IMR-90 (cell line): ENCODE measurements at regions not wholly inside any gene's neighbourhood (a gene's known extent, or its start where the extent isn't known, plus 50 kb on each side); places are given as distances from the start of the nearest gene placed in this dataset.

ENCODE experiments used
- FOS ChIP-seq: fragments of 150-350 bp; IDR thresholded peaks from 2 replicates; pipeline ENCODE4 v1.6.1; 2016; ENCODE audit warnings: low read depth, low read length
- MAFK ChIP-seq: IDR thresholded peaks from 2 replicates; pipeline ENCODE4 v1.6.1; 2012; ENCODE audit warnings: low read depth, low read length, improper control_type of control experiment
- TF ChIP-seq, protein P1 (sequence below): conservative IDR thresholded peaks from 2 replicates; pipeline ENCODE4 v1.5.1; 2012; ENCODE audit warnings: mild to moderate bottlenecking, low read depth, low read length, improper control_type of control experiment
- TF ChIP-seq, protein P2 (sequence below): fragments of 150-350 bp; IDR thresholded peaks from 2 replicates; pipeline ENCODE4 v1.6.1; 2017; ENCODE audit warnings: mild to moderate bottlenecking, antibody characterized with exemption, low read length, low read depth

DNA sequence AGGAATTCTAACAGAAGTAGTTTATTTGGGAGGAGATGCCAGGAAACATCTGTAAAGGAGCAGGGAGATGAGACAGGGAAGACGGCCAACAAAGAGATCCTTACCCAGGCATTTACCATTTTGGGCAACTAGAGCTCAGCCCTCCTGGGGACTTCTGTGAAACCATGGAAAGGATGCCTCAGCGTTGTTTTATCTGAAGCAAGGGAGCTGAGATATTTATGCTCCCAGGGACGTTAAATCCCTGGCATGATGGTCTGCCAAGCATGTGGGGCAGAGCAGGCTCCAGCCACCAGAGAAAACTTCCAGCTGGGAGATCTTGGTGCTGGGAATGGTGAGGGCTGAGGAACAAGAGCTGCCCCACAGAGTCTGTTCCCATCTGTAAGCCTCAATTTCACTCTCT, 114.8 kb upstream of the FOXF1 start:
- TF ChIP-seq, protein P1, sequence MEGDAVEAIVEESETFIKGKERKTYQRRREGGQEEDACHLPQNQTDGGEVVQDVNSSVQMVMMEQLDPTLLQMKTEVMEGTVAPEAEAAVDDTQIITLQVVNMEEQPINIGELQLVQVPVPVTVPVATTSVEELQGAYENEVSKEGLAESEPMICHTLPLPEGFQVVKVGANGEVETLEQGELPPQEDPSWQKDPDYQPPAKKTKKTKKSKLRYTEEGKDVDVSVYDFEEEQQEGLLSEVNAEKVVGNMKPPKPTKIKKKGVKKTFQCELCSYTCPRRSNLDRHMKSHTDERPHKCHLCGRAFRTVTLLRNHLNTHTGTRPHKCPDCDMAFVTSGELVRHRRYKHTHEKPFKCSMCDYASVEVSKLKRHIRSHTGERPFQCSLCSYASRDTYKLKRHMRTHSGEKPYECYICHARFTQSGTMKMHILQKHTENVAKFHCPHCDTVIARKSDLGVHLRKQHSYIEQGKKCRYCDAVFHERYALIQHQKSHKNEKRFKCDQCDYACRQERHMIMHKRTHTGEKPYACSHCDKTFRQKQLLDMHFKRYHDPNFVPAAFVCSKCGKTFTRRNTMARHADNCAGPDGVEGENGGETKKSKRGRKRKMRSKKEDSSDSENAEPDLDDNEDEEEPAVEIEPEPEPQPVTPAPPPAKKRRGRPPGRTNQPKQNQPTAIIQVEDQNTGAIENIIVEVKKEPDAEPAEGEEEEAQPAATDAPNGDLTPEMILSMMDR = no peak
- TF ChIP-seq FOS (no peak), MAFK (no peak)
- TF ChIP-seq, protein P2, sequence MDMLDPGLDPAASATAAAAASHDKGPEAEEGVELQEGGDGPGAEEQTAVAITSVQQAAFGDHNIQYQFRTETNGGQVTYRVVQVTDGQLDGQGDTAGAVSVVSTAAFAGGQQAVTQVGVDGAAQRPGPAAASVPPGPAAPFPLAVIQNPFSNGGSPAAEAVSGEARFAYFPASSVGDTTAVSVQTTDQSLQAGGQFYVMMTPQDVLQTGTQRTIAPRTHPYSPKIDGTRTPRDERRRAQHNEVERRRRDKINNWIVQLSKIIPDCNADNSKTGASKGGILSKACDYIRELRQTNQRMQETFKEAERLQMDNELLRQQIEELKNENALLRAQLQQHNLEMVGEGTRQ = no peak
